HFF-Myc (cell line): ENCODE measurements at regions not wholly inside any gene's neighbourhood (a gene's known extent, or its start where the extent isn't known, plus 50 kb on each side); places are given as distances from the start of the nearest gene placed in this dataset.

Experiments
- DNase-seq: peaks from one replicate; pipeline ENCODE4 v3.0.0-alpha.2; 2011; ENCODE audit warnings: low read depth; ENCODE audit errors: extremely low read depth
- H3K4me3 ChIP-seq: replicated peaks from 2 replicates; pipeline ENCODE4 v1.5.1; 2011; ENCODE audit warnings: low read depth, mild to moderate bottlenecking, control low read depth, low read length
- TF ChIP-seq, protein P1 (sequence below): IDR thresholded peaks from 2 replicates; pipeline ENCODE4 v1.5.1; 2012; ENCODE audit warnings: mild to moderate bottlenecking, low read depth, low read length, control low read depth; ENCODE audit errors: missing control alignments

DNA sequence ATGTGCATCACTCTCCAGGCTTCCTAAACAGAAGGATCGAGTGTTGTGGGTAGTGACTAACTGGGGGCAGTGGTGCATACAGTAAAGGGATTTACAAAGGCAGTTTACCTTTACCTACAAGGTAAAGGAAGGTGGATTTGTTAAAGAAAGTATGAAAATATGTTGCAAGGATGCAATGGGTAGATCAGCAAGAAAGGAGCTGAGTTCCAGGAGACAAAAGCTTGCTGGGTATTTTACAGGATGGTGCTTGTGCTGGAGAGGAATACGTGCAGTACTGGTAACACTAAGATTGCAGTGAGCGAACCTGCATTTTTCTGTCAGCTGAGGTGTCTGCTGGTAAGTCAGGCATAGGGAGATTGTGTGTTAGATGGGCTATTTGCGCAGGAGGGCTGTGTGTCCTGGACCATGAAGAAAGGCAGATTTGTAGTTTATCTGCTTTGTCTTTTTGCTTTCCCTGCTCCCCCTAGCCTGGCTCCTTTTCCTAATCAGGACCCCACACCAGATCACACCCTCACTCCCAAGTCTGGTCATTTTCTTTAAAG, 304.6 kb downstream of the THBS2 start:
- TF ChIP-seq, protein P1, sequence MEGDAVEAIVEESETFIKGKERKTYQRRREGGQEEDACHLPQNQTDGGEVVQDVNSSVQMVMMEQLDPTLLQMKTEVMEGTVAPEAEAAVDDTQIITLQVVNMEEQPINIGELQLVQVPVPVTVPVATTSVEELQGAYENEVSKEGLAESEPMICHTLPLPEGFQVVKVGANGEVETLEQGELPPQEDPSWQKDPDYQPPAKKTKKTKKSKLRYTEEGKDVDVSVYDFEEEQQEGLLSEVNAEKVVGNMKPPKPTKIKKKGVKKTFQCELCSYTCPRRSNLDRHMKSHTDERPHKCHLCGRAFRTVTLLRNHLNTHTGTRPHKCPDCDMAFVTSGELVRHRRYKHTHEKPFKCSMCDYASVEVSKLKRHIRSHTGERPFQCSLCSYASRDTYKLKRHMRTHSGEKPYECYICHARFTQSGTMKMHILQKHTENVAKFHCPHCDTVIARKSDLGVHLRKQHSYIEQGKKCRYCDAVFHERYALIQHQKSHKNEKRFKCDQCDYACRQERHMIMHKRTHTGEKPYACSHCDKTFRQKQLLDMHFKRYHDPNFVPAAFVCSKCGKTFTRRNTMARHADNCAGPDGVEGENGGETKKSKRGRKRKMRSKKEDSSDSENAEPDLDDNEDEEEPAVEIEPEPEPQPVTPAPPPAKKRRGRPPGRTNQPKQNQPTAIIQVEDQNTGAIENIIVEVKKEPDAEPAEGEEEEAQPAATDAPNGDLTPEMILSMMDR = no peak
- no peak for DNase-seq
- H3K4me3 ChIP-seq = no peak overlapping the region

DNA sequence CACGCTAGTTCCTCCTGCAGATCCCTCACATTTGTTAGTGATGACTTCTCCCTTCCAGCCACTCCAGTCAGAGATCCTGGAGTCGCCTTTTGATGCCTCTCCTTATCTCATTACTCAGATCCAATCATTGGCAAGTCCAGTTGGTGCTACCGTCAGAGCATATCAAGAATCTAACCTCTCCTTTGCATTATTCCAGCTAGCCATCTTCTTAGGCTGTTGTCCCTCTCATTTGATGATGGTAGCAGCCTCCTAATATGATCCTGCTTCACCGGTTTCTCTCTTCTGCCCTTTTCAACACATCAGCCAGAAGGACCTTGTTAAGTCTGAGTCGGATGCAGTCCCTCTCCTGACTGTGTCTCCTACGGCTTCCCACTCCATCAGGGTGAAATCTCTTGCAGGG, 305.6 kb downstream of the THBS2 start:
- TF ChIP-seq, protein P1 = no peak
- H3K4me3 ChIP-seq = no peak overlapping the region
- no peak for DNase-seq

DNA sequence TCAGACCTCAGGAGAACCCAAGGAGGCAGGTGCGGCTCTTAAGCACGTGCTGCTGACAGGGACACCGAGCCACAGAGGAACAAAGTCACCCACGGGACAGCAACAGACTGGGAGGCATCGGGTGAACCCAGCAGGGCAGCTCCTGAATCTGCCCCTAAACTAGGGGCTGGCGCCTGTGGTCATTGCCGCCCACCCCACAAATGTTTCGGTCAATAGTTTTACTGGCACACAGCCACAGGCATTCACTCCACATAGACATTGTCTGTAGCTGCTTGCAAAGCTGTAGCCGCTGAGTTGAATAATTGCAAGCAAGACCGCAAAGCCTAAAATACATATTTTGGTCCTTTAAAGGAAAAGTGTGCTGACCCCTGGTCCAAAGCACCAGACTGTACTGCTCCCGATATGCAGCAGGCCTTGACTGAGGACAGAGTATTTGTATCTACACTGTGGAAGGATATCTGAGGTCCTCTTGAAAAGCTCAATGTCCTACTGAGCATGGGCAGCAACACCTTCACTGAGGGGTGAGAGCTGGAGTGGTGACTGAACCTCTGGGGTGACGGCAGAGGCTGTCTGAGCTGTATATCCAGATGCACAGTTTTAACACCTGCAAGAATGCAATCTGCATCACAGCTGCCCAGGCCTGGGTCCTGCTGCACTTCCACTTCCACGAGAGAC, 310.3 kb downstream of the THBS2 start:
- TF ChIP-seq, protein P1 = no peak
- DNase-seq = no peak

DNA sequence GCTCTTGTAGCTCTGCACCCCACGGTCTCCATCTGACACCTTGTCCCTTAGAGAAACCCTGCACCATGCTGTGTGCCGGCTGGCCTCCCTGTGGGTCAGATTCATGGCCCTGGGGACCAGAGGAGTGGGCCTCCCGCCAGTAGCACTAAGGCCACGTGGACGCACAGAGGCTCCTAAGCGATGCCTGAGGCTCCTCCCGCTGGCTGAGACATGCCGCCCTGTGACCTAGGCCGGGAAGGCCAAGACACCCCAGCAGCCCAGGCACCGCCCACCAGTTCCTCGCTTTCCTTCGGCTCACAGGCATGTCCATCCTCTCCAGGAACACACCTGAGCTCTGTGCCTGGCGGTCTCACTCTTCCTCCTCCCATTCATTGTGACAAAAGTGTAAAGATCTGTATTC, 311.0 kb downstream of the THBS2 start:
- DNase-seq = no peak
- H3K4me3 ChIP-seq = no peak overlapping the region
- TF ChIP-seq, protein P1 = no peak

More for the DNA sequence above, 310.3 kb downstream of the THBS2 start:
- no peak overlapping the region for H3K4me3 ChIP-seq

DNA sequence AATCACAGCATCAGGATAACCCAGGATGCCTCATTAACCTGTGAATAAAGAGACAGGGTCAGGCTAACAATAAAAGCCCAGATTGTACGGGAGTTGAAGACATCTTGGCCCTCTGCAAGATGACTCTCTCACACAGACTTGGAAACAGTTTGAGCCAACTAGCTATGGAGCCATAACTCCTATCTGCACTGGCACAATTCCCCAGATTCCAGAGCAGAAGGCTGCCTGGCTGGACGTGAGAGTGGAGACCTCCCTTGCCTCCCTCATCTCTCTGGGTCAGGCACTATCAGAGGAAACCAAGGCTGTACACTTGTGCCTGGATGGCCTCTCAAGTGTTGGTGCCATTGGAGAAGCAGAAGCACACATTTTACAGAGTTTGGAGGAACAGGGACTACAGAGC, 312.6 kb downstream of the THBS2 start:
- no peak overlapping the region for H3K4me3 ChIP-seq
- TF ChIP-seq, protein P1 = no peak
- no peak for DNase-seq

DNA sequence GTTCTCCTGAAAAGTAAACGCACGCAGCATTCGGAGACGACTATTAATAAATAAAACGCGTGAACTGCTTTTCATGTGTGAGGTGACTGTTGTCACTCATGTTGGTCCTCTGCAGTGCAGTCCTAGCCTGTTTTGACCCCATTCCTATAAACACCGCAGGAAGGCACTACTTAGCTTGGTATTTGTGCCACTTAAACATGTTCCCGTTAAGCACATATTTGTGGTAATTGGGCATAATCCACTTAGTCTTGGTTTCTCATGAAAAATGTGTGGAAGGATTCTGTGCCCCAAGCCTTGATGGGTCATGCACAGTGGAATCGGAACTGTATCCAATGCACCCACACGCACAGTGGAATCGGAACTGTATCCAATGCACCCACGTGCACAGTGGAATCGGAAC, 313.9 kb downstream of the THBS2 start:
- no peak for DNase-seq
- TF ChIP-seq, protein P1 = no peak
- no peak overlapping the region for H3K4me3 ChIP-seq
